Endodermal cell (in vitro differentiated cells): ENCODE measurements at regions not wholly inside any gene's neighbourhood (a gene's known extent, or its start where the extent isn't known, plus 50 kb on each side); places are given as distances from the start of the nearest gene placed in this dataset.
A peak's percentile ranks its signal among the peaks of the same experiment; 100 is the strongest.
"Not testable (repeated sequence)": the region's sequence is repeated elsewhere in the genome, so short reads cannot be mapped to it uniquely, and the experiment has no call there.

Experiments
- DNase-seq: peaks from one replicate; pipeline ENCODE4 v3.0.0-alpha.2; 2017
- H3K27ac ChIP-seq: 2 replicates; pipeline ENCODE4 v1.5.1; 2013; ENCODE audit warnings: mild to moderate bottlenecking, low read depth, low read length, moderate library complexity
- H3K27me3 ChIP-seq: 2 replicates; pipeline ENCODE4 v1.6.1; 2013; ENCODE audit warnings: mild to moderate bottlenecking, low read length, moderate library complexity; ENCODE audit not compliant: insufficient read depth, control insufficient read depth, poor library complexity, severe bottlenecking
- H3K36me3 ChIP-seq: 2 replicates; pipeline ENCODE4 v1.7.0; 2013; ENCODE audit warnings: mild to moderate bottlenecking, low read length, moderate library complexity; ENCODE audit not compliant: control insufficient read depth, insufficient read depth
- H3K4me1 ChIP-seq: one replicate; pipeline ENCODE4 v1.7.0; 2013; ENCODE audit warnings: low read length; ENCODE audit not compliant: control insufficient read depth, insufficient read depth
- H3K4me3 ChIP-seq: 2 replicates; pipeline ENCODE4 v1.5.1; 2013; ENCODE audit warnings: mild to moderate bottlenecking, low read length, moderate library complexity
- H3K9ac ChIP-seq: 2 replicates; pipeline ENCODE4 v1.6.1; 2013; ENCODE audit warnings: mild to moderate bottlenecking, low read length, moderate library complexity; ENCODE audit not compliant: poor library complexity, severe bottlenecking; ENCODE audit errors: extremely low read depth
- H3K9me3 ChIP-seq: 2 replicates; pipeline ENCODE4 v1.6.1; 2013; ENCODE audit warnings: mild to moderate bottlenecking, low read length, moderate library complexity; ENCODE audit not compliant: control insufficient read depth
- H3K27ac Mint-ChIP-seq: 2 replicates; pipeline ENCODE4 v1.8.0; 2020; ENCODE audit warnings: mixed read lengths
- H3K27me3 Mint-ChIP-seq: 2 replicates; pipeline ENCODE4 v1.8.0; 2021; ENCODE audit warnings: mild to moderate bottlenecking, mixed read lengths; ENCODE audit not compliant: insufficient read depth
- H3K36me3 Mint-ChIP-seq: 2 replicates; pipeline ENCODE4 v1.8.0; 2020; ENCODE audit warnings: low read depth, mixed read lengths
- H3K4me1 Mint-ChIP-seq: 2 replicates; pipeline ENCODE4 v1.8.0; 2020; ENCODE audit warnings: mixed read lengths
- H3K4me3 Mint-ChIP-seq: 2 replicates; pipeline ENCODE4 v1.8.0; 2020; ENCODE audit warnings: mild to moderate bottlenecking, moderate library complexity, mixed read lengths
- H3K9me3 Mint-ChIP-seq: 2 replicates; pipeline ENCODE4 v1.8.0; 2020; ENCODE audit warnings: mild to moderate bottlenecking, mixed read lengths
- CTCF ChIP-seq: fragments of 200-600 bp; sonication (generic); conservative IDR thresholded peaks from 2 replicates; pipeline ENCODE4 v1.5.0; 2021; ENCODE audit warnings: antibody characterized with exemption, mild to moderate bottlenecking
- WGBS, 2 experiments: methylation state at CpG; one replicate each; pipeline versions ENCODE4 v1.1.5 to v1.1.7; 2013; ENCODE audit warnings: missing lambda C conversion rate in 2 of 2, mixed read lengths in 1 of 2; ENCODE audit not compliant: insufficient coverage in 1 of 2, insufficient read length in 1 of 2; 5-methylcytosine and 5-hydroxymethylcytosine counted together

- H3K27me3 Mint-ChIP-seq, result peaks cover 6% of the 10 kb centered on the region
- H3K9me3 ChIP-seq, result no peaks in the 10 kb centered on the region
- no peak overlapping the region for H3K27ac Mint-ChIP-seq
- WGBS, 2 experiments, result 87 to 92% methylated on average over 7 of the region's 7 CpGs
- no peak overlapping the region for H3K4me3 ChIP-seq
- no peaks in the 10 kb centered on the region for H3K36me3 ChIP-seq
- H3K4me1 ChIP-seq, result peaks cover 6% of the 10 kb centered on the region
- DNase-seq, result no peak
- no peaks in the 10 kb centered on the region for H3K27me3 ChIP-seq
- no peaks in the 10 kb centered on the region for H3K9me3 Mint-ChIP-seq
- TF ChIP-seq CTCF, result no peak
- no peak overlapping the region for H3K4me3 Mint-ChIP-seq
- no peaks in the 10 kb centered on the region for H3K36me3 Mint-ChIP-seq
- H3K4me1 Mint-ChIP-seq, result peaks cover 29% of the 10 kb centered on the region
- peak overlapping the region; percentile 16 for H3K27ac ChIP-seq
- no peak overlapping the region for H3K9ac ChIP-seq
Observed at GRCh38 chr12:67893022-67893580, 96.1 kb upstream of the IFNG-AS1 start.

- not testable (repeated sequence) for H3K27ac ChIP-seq, H3K4me1 Mint-ChIP-seq, H3K4me3 ChIP-seq, H3K4me3 Mint-ChIP-seq, H3K4me1 ChIP-seq, H3K27me3 ChIP-seq, H3K36me3 Mint-ChIP-seq, H3K9me3 ChIP-seq, H3K9ac ChIP-seq, H3K36me3 ChIP-seq, H3K9me3 Mint-ChIP-seq, H3K27me3 Mint-ChIP-seq
- H3K27ac Mint-ChIP-seq, result peak overlapping the region; percentile 30
- 89 to 92% methylated on average over 5 to 12 of the region's 13 CpGs for WGBS, 2 experiments
- DNase-seq, result peak; percentile 62
Observed at GRCh38 chr12:67900418-67900817, 88.8 kb upstream of the IFNG-AS1 start.

GRCh38 chr12:67909091-67909531, 80.1 kb upstream of the IFNG-AS1 start:
- Mint-ChIP-seq H3K36me3 (no peaks in the 10 kb centered on the region), H3K27ac (no peak overlapping the region), H3K4me3 (no peak overlapping the region), H3K4me1 (peaks cover 7% of the 10 kb centered on the region), H3K27me3 (no peaks in the 10 kb centered on the region), H3K9me3 (peaks cover 8% of the 10 kb centered on the region)
- peaks cover 16% of the 10 kb centered on the region for H3K9me3 ChIP-seq
- H3K9ac ChIP-seq, result no peak overlapping the region
- H3K4me1 ChIP-seq, result no peaks in the 10 kb centered on the region
- no peak for TF ChIP-seq CTCF
- H3K36me3 ChIP-seq, result no peaks in the 10 kb centered on the region
- DNase-seq, result no peak
- 91 to 100% methylated on average over 2 to 4 of the region's 4 CpGs for WGBS, 2 experiments
- H3K4me3 ChIP-seq, result no peak overlapping the region
- no peak overlapping the region for H3K27ac ChIP-seq
- no peaks in the 10 kb centered on the region for H3K27me3 ChIP-seq

DNA sequence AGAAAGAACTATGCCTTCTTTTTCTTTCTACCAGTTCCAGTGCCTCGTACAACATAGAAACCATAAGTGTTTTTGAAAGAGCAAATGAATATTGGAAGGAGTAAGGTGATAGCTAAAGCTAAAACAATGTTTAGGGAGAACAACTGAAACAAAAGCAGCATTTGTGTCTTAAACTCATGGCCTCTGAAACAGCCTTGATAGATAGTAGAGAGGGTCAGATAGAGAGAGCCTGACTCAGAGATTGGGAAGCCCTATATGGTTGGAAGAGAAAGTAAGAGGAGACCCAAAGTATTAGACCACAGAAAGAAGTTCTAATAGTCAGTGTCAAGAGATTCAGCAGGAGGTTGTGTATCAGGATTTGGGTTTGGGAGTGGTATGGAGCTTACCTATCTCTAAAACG, 79.6 kb upstream of the IFNG-AS1 start:
- peaks cover 16% of the 10 kb centered on the region for H3K9me3 ChIP-seq
- DNase-seq, result no peak
- no peaks in the 10 kb centered on the region for H3K27me3 Mint-ChIP-seq
- H3K4me1 ChIP-seq, result no peaks in the 10 kb centered on the region
- peaks cover 8% of the 10 kb centered on the region for H3K9me3 Mint-ChIP-seq
- TF ChIP-seq CTCF, result no peak
- no peak overlapping the region for H3K9ac ChIP-seq
- H3K27ac ChIP-seq, result no peak overlapping the region
- H3K36me3 Mint-ChIP-seq, result no peaks in the 10 kb centered on the region
- WGBS, 2 experiments, result 96% methylated on average over 2 of the region's 2 CpGs; no CpG with 5 or more reads in 1 of the 2 experiments
- H3K27me3 ChIP-seq, result no peaks in the 10 kb centered on the region
- peaks cover 7% of the 10 kb centered on the region for H3K4me1 Mint-ChIP-seq
- no peak overlapping the region for H3K4me3 ChIP-seq
- no peak overlapping the region for H3K27ac Mint-ChIP-seq
- no peaks in the 10 kb centered on the region for H3K36me3 ChIP-seq
- H3K4me3 Mint-ChIP-seq, result no peak overlapping the region
